ENCODE measurements at regions not wholly inside any gene's neighbourhood (a gene's known extent, or its start where the extent isn't known, plus 50 kb on each side); places are given as distances from the start of the nearest gene placed in this dataset.

- H3K4me3 ChIP-seq: no peak overlapping the region
- no peak for TF ChIP-seq POLR2AphosphoS5 (IDR thresholded peaks at IDR 0.05)
- no peak for TF ChIP-seq POLR2A (IDR thresholded peaks at IDR 0.05)
- TF ChIP-seq, protein P1, sequence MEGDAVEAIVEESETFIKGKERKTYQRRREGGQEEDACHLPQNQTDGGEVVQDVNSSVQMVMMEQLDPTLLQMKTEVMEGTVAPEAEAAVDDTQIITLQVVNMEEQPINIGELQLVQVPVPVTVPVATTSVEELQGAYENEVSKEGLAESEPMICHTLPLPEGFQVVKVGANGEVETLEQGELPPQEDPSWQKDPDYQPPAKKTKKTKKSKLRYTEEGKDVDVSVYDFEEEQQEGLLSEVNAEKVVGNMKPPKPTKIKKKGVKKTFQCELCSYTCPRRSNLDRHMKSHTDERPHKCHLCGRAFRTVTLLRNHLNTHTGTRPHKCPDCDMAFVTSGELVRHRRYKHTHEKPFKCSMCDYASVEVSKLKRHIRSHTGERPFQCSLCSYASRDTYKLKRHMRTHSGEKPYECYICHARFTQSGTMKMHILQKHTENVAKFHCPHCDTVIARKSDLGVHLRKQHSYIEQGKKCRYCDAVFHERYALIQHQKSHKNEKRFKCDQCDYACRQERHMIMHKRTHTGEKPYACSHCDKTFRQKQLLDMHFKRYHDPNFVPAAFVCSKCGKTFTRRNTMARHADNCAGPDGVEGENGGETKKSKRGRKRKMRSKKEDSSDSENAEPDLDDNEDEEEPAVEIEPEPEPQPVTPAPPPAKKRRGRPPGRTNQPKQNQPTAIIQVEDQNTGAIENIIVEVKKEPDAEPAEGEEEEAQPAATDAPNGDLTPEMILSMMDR (IDR thresholded peaks at IDR 0.05): no peak
- TF ChIP-seq EP300 (IDR thresholded peaks at IDR 0.05): no peak
- no peak overlapping the region for H3K27ac ChIP-seq
- no peaks in the 10 kb centered on the region for H3K4me1 ChIP-seq
- H3K9me3 ChIP-seq: no peaks in the 10 kb centered on the region
- WGBS, 2 donors: 92 to 93% methylated on average over 5 of the region's 5 CpGs
- no peak for DNase-seq
- no peaks in the 10 kb centered on the region for H3K27me3 ChIP-seq
- intact Hi-C loops (cut with DNase I): no loop called here
- no peaks in the 10 kb centered on the region for H3K36me3 ChIP-seq
Measured at GRCh38 chr10:36018996-36019395, 376.9 kb upstream of the FZD8 start.

DNA sequence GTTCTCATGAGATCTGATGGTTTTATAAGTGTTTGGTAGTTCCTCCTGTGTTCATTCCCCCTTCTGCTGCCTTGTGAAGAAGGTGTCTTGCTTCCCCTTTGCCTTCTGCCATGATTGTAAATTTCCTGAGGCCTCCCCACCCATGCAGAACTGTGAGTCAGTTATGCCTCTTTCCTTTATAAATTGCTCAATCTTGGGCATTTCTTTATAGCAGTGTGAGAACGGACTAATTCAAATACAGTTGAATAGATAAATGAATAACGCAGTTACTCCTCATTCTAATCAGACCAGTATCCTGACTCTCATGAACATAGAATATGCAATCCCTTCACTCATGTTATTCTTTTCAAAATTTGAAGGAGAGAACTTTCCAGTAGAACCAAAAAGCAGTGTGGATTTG, 375.0 kb upstream of the FZD8 start:
- no peaks in the 10 kb centered on the region for H3K27me3 ChIP-seq
- H3K27ac ChIP-seq: no peak overlapping the region
- DNase-seq: no peak
- WGBS, 2 donors: 80% methylated on average over 2 of the region's 2 CpGs
- TF ChIP-seq POLR2A (IDR thresholded peaks at IDR 0.05) (no peak), EP300 (IDR thresholded peaks at IDR 0.05) (no peak), POLR2AphosphoS5 (IDR thresholded peaks at IDR 0.05) (no peak)
- TF ChIP-seq, protein P1 (IDR thresholded peaks at IDR 0.05): no peak
- H3K9me3 ChIP-seq: no peaks in the 10 kb centered on the region
- no peaks in the 10 kb centered on the region for H3K36me3 ChIP-seq
- intact Hi-C loops (cut with DNase I): no loop called here
- no peak overlapping the region for H3K4me3 ChIP-seq
- no peaks in the 10 kb centered on the region for H3K4me1 ChIP-seq

DNA sequence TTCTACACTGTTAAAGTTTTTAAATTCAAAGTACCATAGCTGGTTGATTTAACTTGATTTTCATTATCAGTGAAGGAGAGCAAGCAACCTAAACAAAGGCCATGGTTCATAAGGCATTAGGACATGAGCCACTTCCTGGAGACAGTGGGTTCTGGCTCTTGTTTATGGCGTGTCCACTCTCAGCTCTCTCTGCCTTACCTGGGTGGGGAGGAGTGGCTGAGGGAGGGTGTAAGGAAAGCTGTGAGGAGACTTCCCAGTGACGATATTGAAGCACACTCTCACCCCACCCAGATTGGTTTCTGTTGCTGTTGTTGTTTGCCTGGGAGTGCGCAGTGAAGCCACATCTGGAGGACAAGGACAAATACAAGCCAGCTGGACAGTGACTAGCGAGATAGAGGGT, 365.3 kb upstream of the FZD8 start:
- 65 to 79% methylated on average over 4 of the region's 4 CpGs for WGBS, 2 donors
- H3K27ac ChIP-seq: no peak overlapping the region
- intact Hi-C loops (cut with DNase I): no loop called here
- no peaks in the 10 kb centered on the region for H3K9me3 ChIP-seq
- TF ChIP-seq POLR2AphosphoS5 (IDR thresholded peaks at IDR 0.05): no peak
- TF ChIP-seq, protein P1 (IDR thresholded peaks at IDR 0.05): no peak
- no peak for TF ChIP-seq EP300 (IDR thresholded peaks at IDR 0.05)
- no peak for TF ChIP-seq POLR2A (IDR thresholded peaks at IDR 0.05)
- no peak overlapping the region for H3K4me3 ChIP-seq
- H3K27me3 ChIP-seq: no peaks in the 10 kb centered on the region
- H3K4me1 ChIP-seq: no peaks in the 10 kb centered on the region
- H3K36me3 ChIP-seq: no peaks in the 10 kb centered on the region
- DNase-seq: no peak

- no peak overlapping the region for H3K4me3 ChIP-seq
- intact Hi-C loops (cut with DNase I): no loop called here
- no peak for DNase-seq
- 88 to 93% methylated on average over 7 of the region's 7 CpGs for WGBS, 2 donors
- TF ChIP-seq POLR2AphosphoS5 (IDR thresholded peaks at IDR 0.05) (no peak), EP300 (IDR thresholded peaks at IDR 0.05) (no peak), POLR2A (IDR thresholded peaks at IDR 0.05) (no peak)
- TF ChIP-seq, protein P1 (IDR thresholded peaks at IDR 0.05): no peak
- H3K4me1 ChIP-seq: no peaks in the 10 kb centered on the region
- H3K36me3 ChIP-seq: no peaks in the 10 kb centered on the region
- H3K9me3 ChIP-seq: no peaks in the 10 kb centered on the region
- no peak overlapping the region for H3K27ac ChIP-seq
- H3K27me3 ChIP-seq: no peaks in the 10 kb centered on the region
Measured at GRCh38 chr10:36003688-36004087, 361.6 kb upstream of the FZD8 start.

DNA sequence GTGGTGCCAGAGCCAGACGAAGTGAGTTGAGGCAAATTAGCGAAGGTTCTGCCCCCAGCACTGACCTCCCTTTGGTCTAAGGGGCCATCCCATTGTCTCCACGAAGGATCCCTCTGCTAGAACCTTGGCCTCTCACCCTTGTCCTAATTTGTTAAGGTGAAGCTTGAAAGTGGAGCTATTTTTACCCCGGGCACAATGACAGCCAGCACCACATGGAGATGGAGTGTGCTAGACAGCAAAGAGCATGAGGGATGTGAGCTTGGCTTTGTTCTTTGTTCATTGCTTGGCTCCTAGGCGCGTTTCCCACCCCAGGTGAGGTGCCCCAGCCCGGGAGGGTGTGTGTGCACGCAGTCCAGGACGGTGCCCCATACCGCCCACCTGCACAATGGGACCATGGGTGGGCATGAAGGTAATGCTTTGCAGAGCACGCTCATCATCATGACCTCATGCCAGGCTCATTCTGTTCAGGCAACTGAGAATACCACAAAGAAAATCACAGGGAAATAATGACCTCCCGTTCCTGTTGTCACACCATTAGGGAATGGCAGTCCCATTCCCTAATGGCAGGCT, 361.0 kb upstream of the FZD8 start:
- intact Hi-C loops (cut with DNase I): no loop called here
- no peak overlapping the region for H3K4me3 ChIP-seq
- no peaks in the 10 kb centered on the region for H3K4me1 ChIP-seq
- H3K36me3 ChIP-seq: no peaks in the 10 kb centered on the region
- TF ChIP-seq POLR2A (IDR thresholded peaks at IDR 0.05) (no peak), EP300 (IDR thresholded peaks at IDR 0.05) (no peak), POLR2AphosphoS5 (IDR thresholded peaks at IDR 0.05) (no peak)
- TF ChIP-seq, protein P1 (IDR thresholded peaks at IDR 0.05): no peak
- no peak for DNase-seq
- H3K27ac ChIP-seq: no peak overlapping the region
- no peaks in the 10 kb centered on the region for H3K9me3 ChIP-seq
- no peaks in the 10 kb centered on the region for H3K27me3 ChIP-seq
- WGBS, 2 donors: 79 to 87% methylated on average over 12 of the region's 12 CpGs
